ENCODE measurements at regions not wholly inside any gene's neighbourhood (a gene's known extent, or its start where the extent isn't known, plus 50 kb on each side); places are given as distances from the start of the nearest gene placed in this dataset.

GRCh38 chr14:66076176-66076575, 410.0 kb upstream of the CCDC196 start:
- TF ChIP-seq ZFP3 (CRISPR knock-in tag; IDR thresholded peaks at IDR 0.05) (no peak), ZC3H10 (CRISPR knock-in tag; IDR thresholded peaks at IDR 0.05) (no peak), CSDC2 (CRISPR knock-in tag; IDR thresholded peaks at IDR 0.05) (no peak), CREB5 (CRISPR knock-in tag; IDR thresholded peaks at IDR 0.05; ENCODE audit: low read depth) (no peak), ARNTL (CRISPR knock-in tag; IDR thresholded peaks at IDR 0.05; ENCODE audit: borderline replicate concordance, low read depth) (no peak), OSR1 (CRISPR knock-in tag; IDR thresholded peaks at IDR 0.05) (no peak), ZNF565 (CRISPR knock-in tag; conservative IDR thresholded peaks at IDR 0.05; ENCODE audit: low read depth) (no peak), ZNF70 (CRISPR knock-in tag; IDR thresholded peaks at IDR 0.05) (no peak)
- TF ChIP-seq, protein P1, sequence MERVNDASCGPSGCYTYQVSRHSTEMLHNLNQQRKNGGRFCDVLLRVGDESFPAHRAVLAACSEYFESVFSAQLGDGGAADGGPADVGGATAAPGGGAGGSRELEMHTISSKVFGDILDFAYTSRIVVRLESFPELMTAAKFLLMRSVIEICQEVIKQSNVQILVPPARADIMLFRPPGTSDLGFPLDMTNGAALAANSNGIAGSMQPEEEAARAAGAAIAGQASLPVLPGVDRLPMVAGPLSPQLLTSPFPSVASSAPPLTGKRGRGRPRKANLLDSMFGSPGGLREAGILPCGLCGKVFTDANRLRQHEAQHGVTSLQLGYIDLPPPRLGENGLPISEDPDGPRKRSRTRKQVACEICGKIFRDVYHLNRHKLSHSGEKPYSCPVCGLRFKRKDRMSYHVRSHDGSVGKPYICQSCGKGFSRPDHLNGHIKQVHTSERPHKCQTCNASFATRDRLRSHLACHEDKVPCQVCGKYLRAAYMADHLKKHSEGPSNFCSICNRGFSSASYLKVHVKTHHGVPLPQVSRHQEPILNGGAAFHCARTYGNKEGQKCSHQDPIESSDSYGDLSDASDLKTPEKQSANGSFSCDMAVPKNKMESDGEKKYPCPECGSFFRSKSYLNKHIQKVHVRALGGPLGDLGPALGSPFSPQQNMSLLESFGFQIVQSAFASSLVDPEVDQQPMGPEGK (CRISPR knock-in tag; IDR thresholded peaks at IDR 0.05; ENCODE audit: borderline replicate concordance), result no peak
- TF ChIP-seq, protein P2, sequence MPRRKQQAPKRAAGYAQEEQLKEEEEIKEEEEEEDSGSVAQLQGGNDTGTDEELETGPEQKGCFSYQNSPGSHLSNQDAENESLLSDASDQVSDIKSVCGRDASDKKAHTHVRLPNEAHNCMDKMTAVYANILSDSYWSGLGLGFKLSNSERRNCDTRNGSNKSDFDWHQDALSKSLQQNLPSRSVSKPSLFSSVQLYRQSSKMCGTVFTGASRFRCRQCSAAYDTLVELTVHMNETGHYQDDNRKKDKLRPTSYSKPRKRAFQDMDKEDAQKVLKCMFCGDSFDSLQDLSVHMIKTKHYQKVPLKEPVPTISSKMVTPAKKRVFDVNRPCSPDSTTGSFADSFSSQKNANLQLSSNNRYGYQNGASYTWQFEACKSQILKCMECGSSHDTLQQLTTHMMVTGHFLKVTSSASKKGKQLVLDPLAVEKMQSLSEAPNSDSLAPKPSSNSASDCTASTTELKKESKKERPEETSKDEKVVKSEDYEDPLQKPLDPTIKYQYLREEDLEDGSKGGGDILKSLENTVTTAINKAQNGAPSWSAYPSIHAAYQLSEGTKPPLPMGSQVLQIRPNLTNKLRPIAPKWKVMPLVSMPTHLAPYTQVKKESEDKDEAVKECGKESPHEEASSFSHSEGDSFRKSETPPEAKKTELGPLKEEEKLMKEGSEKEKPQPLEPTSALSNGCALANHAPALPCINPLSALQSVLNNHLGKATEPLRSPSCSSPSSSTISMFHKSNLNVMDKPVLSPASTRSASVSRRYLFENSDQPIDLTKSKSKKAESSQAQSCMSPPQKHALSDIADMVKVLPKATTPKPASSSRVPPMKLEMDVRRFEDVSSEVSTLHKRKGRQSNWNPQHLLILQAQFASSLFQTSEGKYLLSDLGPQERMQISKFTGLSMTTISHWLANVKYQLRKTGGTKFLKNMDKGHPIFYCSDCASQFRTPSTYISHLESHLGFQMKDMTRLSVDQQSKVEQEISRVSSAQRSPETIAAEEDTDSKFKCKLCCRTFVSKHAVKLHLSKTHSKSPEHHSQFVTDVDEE (CRISPR knock-in tag; IDR thresholded peaks at IDR 0.05), result no peak

Measured in SK-N-SH treated with all-trans-retinoic acid at 6 μM for 48 hours (cell line).